Thyroid gland (tissue), 4 donors: ENCODE measurements at regions not wholly inside any gene's neighbourhood (a gene's known extent, or its start where the extent isn't known, plus 50 kb on each side); places are given as distances from the start of the nearest gene placed in this dataset.

ENCODE experiments used
- CTCF ChIP-seq, 6 experiments: fragments of 200-600 bp in 3 of 6; fragments of 450-650 bp in 3 of 6; sonication (generic) in 3 of 6; IDR thresholded peaks; one replicate each; pipeline ENCODE4 v1.5.1; 2016 to 2019; ENCODE audit warnings: antibody characterized with exemption in 6 of 6, mild to moderate bottlenecking in 2 of 6, inconsistent platforms in 1 of 6, moderate library complexity in 1 of 6
- POLR2A ChIP-seq, 2 donors: fragments of 450-650 bp; IDR thresholded peaks; one replicate each; pipeline ENCODE4 v1.6.1; 2017; ENCODE audit warnings: antibody characterized with exemption in 2 of 2, mild to moderate bottlenecking in 2 of 2, moderate library complexity in 1 of 2

GRCh38 chr6:132995009-132995408 is 180.6 kb downstream of the RPS12 start:
- no peak for TF ChIP-seq POLR2A (IDR thresholded peaks at IDR 0.05)
- no peak for TF ChIP-seq CTCF (IDR thresholded peaks at IDR 0.05)
